Inferior parietal cortex (tissue), 1 donor: ENCODE measurements at regions not wholly inside any gene's neighbourhood (a gene's known extent, or its start where the extent isn't known, plus 50 kb on each side); places are given as distances from the start of the nearest gene placed in this dataset.

ENCODE experiments used
- DNase-seq: peaks from one replicate; pipeline ENCODE4 v3.0.0-alpha.2; 2016; ENCODE audit errors: extremely low spot score

DNA sequence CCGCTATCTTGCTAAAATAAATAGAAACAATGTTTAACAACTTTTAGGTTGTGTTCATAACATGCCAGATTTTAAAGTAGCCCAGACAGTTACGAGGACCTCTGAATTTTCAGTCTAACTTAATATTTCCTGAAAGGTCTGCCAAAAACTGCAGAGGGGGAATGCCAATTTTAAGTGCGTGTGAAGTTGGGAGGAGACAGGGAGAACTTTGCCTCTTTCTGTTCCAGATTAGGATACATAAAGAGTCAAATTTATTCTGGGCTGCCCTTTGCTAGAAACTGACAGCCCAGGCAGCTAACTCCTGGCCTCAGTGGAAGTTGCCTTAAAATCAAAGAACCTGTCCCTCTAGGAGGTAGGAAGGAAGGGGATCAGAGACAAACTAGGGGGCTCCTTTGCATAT is 52.3 kb upstream of the PIP4K2A start:
- DNase-seq = no peak

DNA sequence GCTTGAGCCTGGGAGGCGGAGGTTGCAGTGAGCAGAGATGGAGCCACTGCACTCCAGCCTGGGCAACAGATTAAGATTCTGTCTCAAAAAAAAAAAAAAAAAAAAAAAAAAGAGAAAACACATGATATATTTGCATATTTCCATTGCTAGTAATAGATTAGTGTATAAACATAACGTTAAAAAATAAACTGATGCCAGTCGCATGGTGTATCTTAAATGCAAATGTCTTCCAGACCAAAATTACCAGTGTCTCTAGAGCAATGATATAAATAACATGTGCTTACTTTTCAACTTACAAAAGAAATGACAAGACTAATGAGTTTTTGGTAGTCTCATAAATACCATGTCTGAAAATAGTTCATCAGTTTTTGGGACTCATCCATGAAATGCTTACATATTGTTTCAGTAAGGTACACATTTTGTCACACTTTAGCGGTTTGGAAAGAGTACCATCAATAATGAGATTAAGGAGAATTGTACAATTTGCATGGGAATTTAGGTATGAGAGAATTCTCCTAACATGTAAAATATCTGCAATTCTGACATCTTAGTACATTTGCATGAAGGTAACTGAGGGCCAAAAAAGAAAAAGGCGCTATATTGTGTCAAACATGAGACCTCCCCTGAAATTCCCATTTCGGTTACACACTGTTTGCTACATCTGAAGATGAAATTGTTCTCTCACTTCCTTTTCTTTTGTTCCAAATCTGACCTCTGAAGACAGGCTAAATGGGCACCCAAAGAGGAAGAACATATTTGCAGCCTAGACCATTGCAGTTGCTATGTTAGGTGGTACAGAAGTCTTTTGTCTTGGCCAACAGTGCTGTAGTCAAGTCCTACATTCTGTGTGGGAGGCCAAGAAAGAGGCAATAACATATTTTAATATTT is 51.5 kb upstream of the PIP4K2A start:
- no peak for DNase-seq

DNA sequence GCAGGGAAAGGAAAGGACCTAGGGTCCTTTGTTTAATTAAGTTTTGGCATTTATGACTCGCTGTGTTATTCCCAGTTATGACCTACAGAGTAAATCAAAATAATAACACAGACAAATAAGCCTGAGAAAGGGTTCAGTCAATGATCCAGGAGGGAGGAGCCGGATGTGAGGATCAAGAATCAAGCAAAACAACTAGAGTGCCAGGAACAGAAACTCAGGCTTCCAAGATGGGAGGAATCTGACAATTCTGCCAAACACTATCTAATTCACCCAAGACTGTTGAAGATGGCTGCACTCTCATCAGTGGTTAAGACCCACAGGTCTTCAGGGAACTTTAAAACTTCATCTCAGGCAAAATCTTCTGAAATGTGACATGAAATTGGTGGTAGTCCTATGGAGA is 50.3 kb upstream of the PIP4K2A start:
- no peak for DNase-seq
